ENCODE measurements at regions not wholly inside any gene's neighbourhood (a gene's known extent, or its start where the extent isn't known, plus 50 kb on each side); places are given as distances from the start of the nearest gene placed in this dataset.
"Not testable (repeated sequence)": the region's sequence is repeated elsewhere in the genome, so short reads cannot be mapped to it uniquely, and the experiment has no call there.

GRCh38 chr2:39933196-39933595 lies 154.1 kb upstream of the THUMPD2 start:
- Mint-ChIP-seq H3K36me3 (no peaks in the 10 kb centered on the region), H3K9me3 (no peaks in the 10 kb centered on the region), H3K4me1 (no peaks in the 10 kb centered on the region), H3K27ac (no peak overlapping the region), H3K27me3 (ENCODE audit: low read depth in 3 of 3) (peaks cover 0 to 2% (median 0%) of the 10 kb centered on the region in 3 donors), H3K4me3 (no peak overlapping the region)
- DNase-seq = no peak

- no peak overlapping the region for H3K4me3 Mint-ChIP-seq
- H3K27me3 Mint-ChIP-seq (ENCODE audit: low read depth in 3 of 3) = peaks cover 0 to 2% (median 0%) of the 10 kb centered on the region in 3 donors
- H3K9me3 Mint-ChIP-seq = no peaks in the 10 kb centered on the region
- no peaks in the 10 kb centered on the region for H3K36me3 Mint-ChIP-seq
- H3K27ac Mint-ChIP-seq = no peak overlapping the region
- no peaks in the 10 kb centered on the region for H3K4me1 Mint-ChIP-seq
- no peak for DNase-seq
Measured at GRCh38 chr2:39932198-39932597, 153.1 kb upstream of the THUMPD2 start.

GRCh38 chr2:39930175-39930917 lies 151.3 kb upstream of the THUMPD2 start:
- no peak overlapping the region for H3K27ac Mint-ChIP-seq

GRCh38 chr2:39929531-39929930 lies 150.5 kb upstream of the THUMPD2 start:
- DNase-seq = no peak
- Mint-ChIP-seq H3K4me3 (no peak overlapping the region), H3K27ac (no peak overlapping the region), H3K4me1 (no peaks in the 10 kb centered on the region), H3K27me3 (ENCODE audit: low read depth in 3 of 3) (no peaks in the 10 kb centered on the region), H3K9me3 (peaks cover 0 to 2% (median 0%) of the 10 kb centered on the region in 6 donors), H3K36me3 (no peaks in the 10 kb centered on the region)

More at GRCh38 chr2:39930175-39930917, 151.3 kb upstream of the THUMPD2 start:
- no peak for DNase-seq
- peaks cover 0 to 2% (median 0%) of the 10 kb centered on the region in 6 donors for H3K9me3 Mint-ChIP-seq
- no peak overlapping the region for H3K4me3 Mint-ChIP-seq
- no peaks in the 10 kb centered on the region for H3K4me1 Mint-ChIP-seq
- H3K27me3 Mint-ChIP-seq (ENCODE audit: low read depth in 3 of 3) = no peaks in the 10 kb centered on the region
- no peaks in the 10 kb centered on the region for H3K36me3 Mint-ChIP-seq

- DNase-seq = no peak
- Mint-ChIP-seq H3K4me3 (no peak overlapping the region), H3K4me1 (no peaks in the 10 kb centered on the region), H3K9me3 (peaks cover 0 to 2% (median 0%) of the 10 kb centered on the region in 6 donors), H3K27ac (no peak overlapping the region), H3K36me3 (no peaks in the 10 kb centered on the region), H3K27me3 (ENCODE audit: low read depth in 3 of 3) (no peaks in the 10 kb centered on the region)
Measured at GRCh38 chr2:39925312-39925711, 146.3 kb upstream of the THUMPD2 start.

GRCh38 chr2:39923455-39923854 lies 144.4 kb upstream of the THUMPD2 start:
- Mint-ChIP-seq H3K27me3 (ENCODE audit: low read depth in 3 of 3) (no peaks in the 10 kb centered on the region), H3K27ac (no peak overlapping the region), H3K4me3 (no peak overlapping the region), H3K4me1 (no peaks in the 10 kb centered on the region), H3K9me3 (peaks cover 0 to 4% (median 0%) of the 10 kb centered on the region in 6 donors), H3K36me3 (no peaks in the 10 kb centered on the region)
- DNase-seq = no peak

- Mint-ChIP-seq H3K4me1 (no peaks in the 10 kb centered on the region), H3K9me3 (peaks cover 0 to 4% (median 0%) of the 10 kb centered on the region in 6 donors), H3K27me3 (ENCODE audit: low read depth in 3 of 3) (no peaks in the 10 kb centered on the region), H3K36me3 (no peaks in the 10 kb centered on the region), H3K27ac (no peak overlapping the region), H3K4me3 (no peak overlapping the region)
- DNase-seq = no peak
Measured at GRCh38 chr2:39922679-39923405, 143.8 kb upstream of the THUMPD2 start.

- DNase-seq = no peak
- H3K27ac Mint-ChIP-seq = no peak overlapping the region
- H3K4me3 Mint-ChIP-seq = no peak overlapping the region
Measured at GRCh38 chr2:39920307-39920801, 141.3 kb upstream of the THUMPD2 start.

GRCh38 chr2:39919511-39920306 lies 140.7 kb upstream of the THUMPD2 start:
- Mint-ChIP-seq H3K27ac (no peak overlapping the region), H3K27me3 (ENCODE audit: low read depth in 3 of 3) (peaks cover 0 to 1% (median 0%) of the 10 kb centered on the region in 3 donors), H3K9me3 (peaks cover 0 to 2% (median 0%) of the 10 kb centered on the region in 6 donors), H3K4me1 (no peaks in the 10 kb centered on the region), H3K4me3 (no peak overlapping the region), H3K36me3 (no peaks in the 10 kb centered on the region)
- no peak for DNase-seq

More at GRCh38 chr2:39920307-39920801, 141.3 kb upstream of the THUMPD2 start:
- peaks cover 0 to 1% (median 0%) of the 10 kb centered on the region in 3 donors for H3K27me3 Mint-ChIP-seq (ENCODE audit: low read depth in 3 of 3)
- no peaks in the 10 kb centered on the region for H3K36me3 Mint-ChIP-seq
- no peaks in the 10 kb centered on the region for H3K4me1 Mint-ChIP-seq
- H3K9me3 Mint-ChIP-seq = peaks cover 0 to 2% (median 0%) of the 10 kb centered on the region in 6 donors

- Mint-ChIP-seq H3K9me3 (peaks cover 0 to 2% (median 0%) of the 10 kb centered on the region in 6 donors), H3K36me3 (no peaks in the 10 kb centered on the region), H3K4me3 (no peak overlapping the region), H3K27me3 (ENCODE audit: low read depth in 3 of 3) (peaks cover 0 to 1% (median 0%) of the 10 kb centered on the region in 3 donors), H3K27ac (no peak overlapping the region), H3K4me1 (no peaks in the 10 kb centered on the region)
- DNase-seq = no peak
Measured at GRCh38 chr2:39918886-39919285, 139.8 kb upstream of the THUMPD2 start.

- H3K27me3 Mint-ChIP-seq (ENCODE audit: low read depth in 3 of 3); H3K36me3 Mint-ChIP-seq; H3K4me1 Mint-ChIP-seq; H3K27ac Mint-ChIP-seq; DNase-seq; H3K4me3 Mint-ChIP-seq; H3K9me3 Mint-ChIP-seq: not testable (repeated sequence)
Measured at GRCh38 chr2:39917371-39917770, 138.3 kb upstream of the THUMPD2 start.

GRCh38 chr2:39914949-39915348 lies 135.9 kb upstream of the THUMPD2 start:
- Mint-ChIP-seq H3K36me3 (no peaks in the 10 kb centered on the region), H3K27me3 (ENCODE audit: low read depth in 3 of 3) (peaks cover 1 to 2% (median 2%) of the 10 kb centered on the region in 3 donors), H3K4me3 (no peak overlapping the region), H3K9me3 (peaks cover 0 to 2% (median 0%) of the 10 kb centered on the region in 6 donors), H3K27ac (no peak overlapping the region), H3K4me1 (no peaks in the 10 kb centered on the region)
- no peak for DNase-seq

GRCh38 chr2:39913648-39914461 lies 134.8 kb upstream of the THUMPD2 start:
- peak; percentile 7 to 15 (median 8) for DNase-seq
- H3K4me1 Mint-ChIP-seq = no peaks in the 10 kb centered on the region
- H3K9me3 Mint-ChIP-seq = peaks cover 0 to 2% (median 0%) of the 10 kb centered on the region in 6 donors
- no peak overlapping the region for H3K27ac Mint-ChIP-seq
- H3K4me3 Mint-ChIP-seq = no peak overlapping the region
- H3K36me3 Mint-ChIP-seq = no peaks in the 10 kb centered on the region
- H3K27me3 Mint-ChIP-seq (ENCODE audit: low read depth in 3 of 3) = peaks cover 1 to 2% (median 2%) of the 10 kb centered on the region in 3 donors

All from immature natural killer cell (primary cell).